ENCODE measurements at regions not wholly inside any gene's neighbourhood (a gene's known extent, or its start where the extent isn't known, plus 50 kb on each side); places are given as distances from the start of the nearest gene placed in this dataset.
"Not testable (repeated sequence)": the region's sequence is repeated elsewhere in the genome, so short reads cannot be mapped to it uniquely, and the experiment has no call there.

DNA sequence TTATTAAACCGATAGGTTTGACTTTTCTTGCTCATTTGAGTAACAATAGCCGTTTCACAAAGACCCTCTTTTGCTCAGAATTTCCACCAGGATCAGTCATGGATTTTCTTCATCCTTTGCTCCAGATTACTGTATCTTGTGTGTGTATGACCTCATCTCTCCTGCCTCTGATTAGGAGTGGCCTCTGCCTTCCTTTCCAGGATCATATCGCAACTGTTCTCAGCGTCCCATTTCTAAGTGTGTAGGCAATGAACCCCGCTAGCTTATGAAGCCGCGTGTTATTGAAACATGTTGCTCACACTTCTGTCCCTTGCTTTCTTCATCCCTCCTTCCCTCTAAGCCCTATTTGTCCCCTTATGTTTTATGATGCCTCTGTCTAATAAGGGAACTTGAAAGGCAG is 169.8 kb upstream of the RPS23 start:
- peaks cover 0 to 11% of the 10 kb centered on the region in 2 donors for H3K9me3 Mint-ChIP-seq
- no peak overlapping the region for H3K27ac Mint-ChIP-seq
- ATAC-seq = no peak
- no peaks in the 10 kb centered on the region for H3K27me3 Mint-ChIP-seq
- no peaks in the 10 kb centered on the region for H3K4me1 Mint-ChIP-seq
- no peak overlapping the region for H3K4me3 Mint-ChIP-seq
- no peak for DNase-seq

DNA sequence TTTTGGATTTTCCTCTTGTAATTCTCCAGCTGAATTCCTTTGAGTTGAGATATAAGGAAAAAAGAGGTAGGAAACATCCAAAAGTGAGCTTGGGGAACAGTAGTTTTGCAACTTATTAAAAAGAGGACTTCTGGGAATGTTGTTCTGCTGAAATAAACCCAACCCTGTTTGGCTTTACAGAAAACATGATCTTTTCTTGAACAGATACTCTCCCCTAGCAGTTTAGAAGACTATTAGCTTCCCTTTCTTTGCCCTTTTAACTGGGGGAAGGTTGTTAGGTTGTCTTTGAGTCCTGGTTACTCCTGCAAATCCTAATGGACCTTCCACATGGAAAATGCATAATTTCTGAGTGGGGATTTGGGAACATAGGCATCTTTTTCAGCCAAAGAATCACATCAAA is 168.7 kb upstream of the RPS23 start:
- H3K4me1 Mint-ChIP-seq = no peaks in the 10 kb centered on the region
- no peaks in the 10 kb centered on the region for H3K27me3 Mint-ChIP-seq
- ATAC-seq (no peak), DNase-seq (no peak)
- H3K4me3 Mint-ChIP-seq = no peak overlapping the region
- no peaks in the 10 kb centered on the region for H3K9me3 Mint-ChIP-seq
- H3K27ac Mint-ChIP-seq = no peak overlapping the region

DNA sequence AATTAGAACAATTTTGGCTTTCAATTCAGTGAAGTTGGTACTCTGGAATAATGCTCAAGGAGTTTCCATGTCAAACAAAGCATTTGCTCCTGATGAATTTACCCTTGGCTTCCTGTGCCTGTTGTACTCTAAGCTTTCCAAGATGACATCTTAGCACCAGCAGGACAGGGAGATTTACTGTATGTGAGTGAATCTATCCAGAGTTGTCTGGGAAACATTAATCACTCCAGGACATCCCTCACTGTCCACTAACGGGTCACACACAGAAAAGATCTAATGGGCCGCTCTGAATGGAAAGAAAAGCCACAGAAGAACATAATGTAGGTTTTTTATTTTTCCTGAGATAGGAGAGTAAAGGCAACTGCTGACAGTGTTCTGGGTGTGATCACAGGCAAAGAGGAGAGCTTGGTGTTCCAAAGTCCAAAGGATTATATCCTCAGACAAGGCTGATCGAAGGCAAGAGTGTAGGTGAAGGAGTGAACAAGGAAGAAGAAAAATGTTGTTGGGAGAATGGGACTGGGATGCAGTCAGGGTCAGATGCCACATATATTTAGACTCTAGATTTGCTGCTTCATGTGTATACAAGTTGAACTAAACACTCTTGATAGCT is 167.7 kb upstream of the RPS23 start:
- DNase-seq (no peak), ATAC-seq (no peak)
- Mint-ChIP-seq H3K9me3 (no peaks in the 10 kb centered on the region), H3K4me3 (no peak overlapping the region), H3K4me1 (no peaks in the 10 kb centered on the region), H3K27me3 (no peaks in the 10 kb centered on the region), H3K27ac (no peak overlapping the region)

DNA sequence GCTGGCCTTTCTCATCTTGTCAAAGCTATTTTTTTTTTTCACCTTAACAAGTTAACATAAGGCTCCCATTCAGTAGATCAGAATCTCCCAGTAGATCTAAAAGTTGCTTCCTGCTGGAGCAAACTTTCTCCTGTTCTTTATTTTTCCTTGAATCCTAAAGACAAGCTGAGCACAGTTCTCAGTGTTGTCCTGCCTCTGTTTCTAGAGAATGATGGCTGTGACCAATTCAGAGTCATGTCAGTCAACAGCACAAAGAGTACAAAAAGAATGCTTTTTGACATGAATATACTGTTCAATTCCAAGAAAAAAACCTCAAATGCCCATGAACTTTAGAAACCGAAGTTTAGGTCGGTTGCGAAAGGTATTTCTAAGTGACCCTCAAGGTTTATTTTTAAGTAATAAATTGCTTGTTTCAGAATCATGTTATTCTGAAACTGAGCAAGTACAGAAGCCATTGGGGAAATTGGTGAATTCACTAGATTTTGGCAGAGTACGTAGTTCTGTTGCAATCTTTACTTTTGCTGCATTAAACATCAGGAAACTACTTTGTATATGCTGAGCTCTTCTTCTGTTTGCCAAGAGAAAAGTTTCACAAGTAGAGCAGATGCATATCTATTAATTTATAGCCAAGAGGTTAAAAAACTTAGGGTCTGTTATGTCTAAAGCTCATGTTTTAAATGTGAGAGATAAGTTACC is 161.7 kb upstream of the RPS23 start:
- DNase-seq (no peak), ATAC-seq (no peak)
- no peaks in the 10 kb centered on the region for H3K27me3 Mint-ChIP-seq
- H3K4me1 Mint-ChIP-seq = no peaks in the 10 kb centered on the region
- peaks cover 0 to 5% of the 10 kb centered on the region in 2 donors for H3K9me3 Mint-ChIP-seq
- H3K27ac Mint-ChIP-seq = no peak overlapping the region
- H3K4me3 Mint-ChIP-seq = no peak overlapping the region

DNA sequence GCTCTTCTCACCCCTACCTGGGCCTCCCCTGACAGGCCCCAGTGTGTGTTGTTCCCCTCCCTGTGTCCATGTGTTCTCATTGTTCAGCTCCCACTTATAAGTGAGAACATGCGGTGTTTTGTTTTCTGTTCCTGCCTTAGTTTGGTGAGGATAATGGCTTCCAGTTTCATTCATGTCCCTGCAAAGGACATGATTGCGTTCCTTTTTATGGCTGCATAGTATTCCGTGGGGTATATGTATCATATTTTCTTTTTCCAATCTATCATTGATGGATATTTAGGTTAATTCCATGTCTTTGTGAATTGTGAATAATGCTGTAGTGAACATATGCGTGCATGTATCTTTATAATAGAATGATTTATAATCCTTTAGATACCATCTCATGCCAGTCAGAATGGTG is 159.4 kb upstream of the RPS23 start:
- H3K4me3 Mint-ChIP-seq, H3K27ac Mint-ChIP-seq, ATAC-seq, DNase-seq, H3K27me3 Mint-ChIP-seq, H3K4me1 Mint-ChIP-seq: not testable (repeated sequence)
- peaks cover 0 to 12% of the 10 kb centered on the region in 2 donors for H3K9me3 Mint-ChIP-seq

DNA sequence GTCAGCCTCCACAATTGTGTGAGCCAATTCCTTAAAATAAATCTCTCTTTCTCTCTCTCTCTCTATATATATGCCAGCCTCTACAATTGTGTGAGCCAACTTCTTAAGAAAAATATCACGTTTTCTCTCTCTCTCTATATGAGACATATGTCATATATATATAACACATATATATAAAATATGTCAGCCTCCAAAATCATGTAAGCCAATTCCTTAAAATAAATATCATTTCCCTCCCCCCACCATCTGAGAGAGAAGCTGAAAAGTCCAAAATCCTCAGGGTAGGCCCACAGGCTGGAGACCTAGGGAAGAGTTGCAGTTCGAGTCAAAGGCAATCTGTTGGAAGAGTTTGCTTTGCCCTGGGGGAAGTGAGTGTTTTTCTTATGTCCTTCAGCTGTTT is 158.1 kb upstream of the RPS23 start:
- Mint-ChIP-seq H3K4me3 (no peak overlapping the region), H3K4me1 (no peaks in the 10 kb centered on the region), H3K9me3 (peaks cover 0 to 12% of the 10 kb centered on the region in 2 donors), H3K27me3 (no peaks in the 10 kb centered on the region), H3K27ac (no peak overlapping the region)
- DNase-seq = no peak
- no peak for ATAC-seq

DNA sequence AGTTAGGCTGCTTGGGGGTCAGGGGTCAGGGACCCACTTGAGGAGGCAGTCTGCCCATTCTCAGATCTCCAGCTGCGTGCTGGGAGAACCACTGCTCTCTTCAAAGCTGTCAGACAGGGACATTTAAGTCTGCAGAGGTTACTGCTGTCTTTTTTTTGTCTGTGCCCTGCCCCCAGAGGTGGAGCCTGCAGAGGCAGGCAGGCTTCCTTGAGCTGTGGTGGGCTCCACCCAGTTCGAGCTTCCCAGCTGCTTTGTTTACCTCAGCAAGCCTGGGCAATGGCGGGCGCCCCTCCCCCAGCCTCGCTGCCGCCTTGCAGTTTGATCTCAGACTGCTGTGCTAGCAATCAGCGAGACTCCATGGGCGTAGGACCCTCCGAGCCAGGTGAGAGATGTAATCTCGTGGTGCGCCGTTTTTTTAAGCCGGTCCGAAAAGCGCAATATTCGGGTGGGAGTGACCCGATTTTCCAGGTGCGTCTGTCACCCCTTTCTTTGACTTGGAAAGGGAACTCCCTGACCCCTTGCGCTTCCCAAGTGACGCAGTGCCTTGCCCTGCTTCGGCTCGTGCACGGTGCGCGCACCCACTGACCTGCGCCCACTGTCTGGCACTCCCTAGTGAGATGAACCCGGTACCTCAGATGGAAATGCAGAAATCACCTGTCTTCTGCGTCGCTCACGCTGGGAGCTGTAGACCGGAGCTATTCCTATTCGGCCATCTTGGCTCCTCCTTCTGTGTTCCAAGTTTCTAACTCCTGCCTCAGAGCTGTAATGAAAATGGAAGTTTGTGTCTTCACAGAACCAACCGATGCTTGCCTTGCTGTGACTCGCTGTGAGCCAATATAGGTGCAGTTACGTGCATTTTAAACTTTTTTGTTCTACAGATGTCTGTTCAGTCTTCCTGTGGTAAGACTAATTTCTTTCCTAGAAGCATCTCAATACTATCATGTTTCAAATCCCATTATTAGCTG is 156.8 kb upstream of the RPS23 start:
- not testable (repeated sequence) for ATAC-seq, H3K27ac Mint-ChIP-seq, DNase-seq, H3K4me1 Mint-ChIP-seq, H3K4me3 Mint-ChIP-seq, H3K27me3 Mint-ChIP-seq
- peaks cover 0 to 12% of the 10 kb centered on the region in 2 donors for H3K9me3 Mint-ChIP-seq

DNA sequence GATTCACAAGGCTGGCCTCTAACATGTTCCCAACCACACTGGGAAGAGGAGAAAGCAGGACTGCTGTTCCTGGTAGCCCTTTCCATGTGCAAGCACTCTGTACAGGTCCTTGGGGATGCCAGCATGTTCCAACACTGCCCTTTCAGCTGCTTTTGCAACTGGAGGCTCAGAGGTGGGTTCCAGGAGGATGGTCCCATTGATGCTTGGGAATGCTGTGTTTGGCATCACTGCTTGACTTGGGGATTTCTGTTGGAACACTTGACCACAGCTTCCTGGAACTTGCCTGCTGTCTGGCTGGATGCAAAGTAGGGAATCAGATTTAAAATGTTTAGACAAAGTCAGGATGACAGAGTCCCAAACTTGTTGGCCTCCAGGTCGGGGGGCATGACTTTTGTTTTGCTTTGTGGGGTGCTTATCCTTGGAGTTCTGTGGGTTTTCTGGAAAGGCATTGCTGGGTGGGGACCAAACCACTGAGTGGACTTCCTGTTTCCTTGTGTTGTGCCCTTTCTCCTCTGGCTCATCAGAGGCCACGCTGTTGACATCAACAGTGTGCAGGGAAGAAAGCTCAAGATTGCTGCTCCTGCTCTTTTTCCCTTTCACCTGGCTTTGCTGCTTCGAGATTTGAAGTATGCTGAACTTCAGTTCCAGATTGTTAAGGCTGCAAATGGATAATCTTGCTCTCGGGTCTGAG is 148.5 kb upstream of the RPS23 start:
- H3K27ac Mint-ChIP-seq = no peak overlapping the region
- no peak overlapping the region for H3K4me3 Mint-ChIP-seq
- H3K9me3 Mint-ChIP-seq = no peaks in the 10 kb centered on the region
- H3K4me1 Mint-ChIP-seq = no peaks in the 10 kb centered on the region
- DNase-seq (no peak), ATAC-seq (no peak)
- no peaks in the 10 kb centered on the region for H3K27me3 Mint-ChIP-seq

DNA sequence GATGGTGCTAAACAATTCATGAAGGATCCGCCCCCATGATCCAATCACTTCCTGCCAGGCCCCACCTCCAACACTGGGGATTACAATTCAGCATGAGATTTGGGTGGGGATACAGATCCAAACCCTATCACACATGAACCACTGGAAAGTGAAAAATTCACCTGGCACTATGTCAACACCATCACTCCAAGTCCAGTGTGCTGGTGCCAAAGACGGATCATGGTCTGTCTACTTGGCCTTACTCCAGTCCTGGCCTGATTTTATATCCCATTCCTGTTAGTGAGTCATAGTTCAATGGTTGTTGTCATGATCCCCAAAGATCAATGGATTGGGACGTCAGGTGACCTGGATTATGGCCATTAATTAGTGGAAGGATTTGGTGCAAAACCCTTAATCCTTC is 147.4 kb upstream of the RPS23 start:
- H3K4me1 Mint-ChIP-seq = no peaks in the 10 kb centered on the region
- no peaks in the 10 kb centered on the region for H3K27me3 Mint-ChIP-seq
- H3K9me3 Mint-ChIP-seq = no peaks in the 10 kb centered on the region
- no peak overlapping the region for H3K4me3 Mint-ChIP-seq
- H3K27ac Mint-ChIP-seq = no peak overlapping the region
- ATAC-seq (no peak), DNase-seq (no peak)

DNA sequence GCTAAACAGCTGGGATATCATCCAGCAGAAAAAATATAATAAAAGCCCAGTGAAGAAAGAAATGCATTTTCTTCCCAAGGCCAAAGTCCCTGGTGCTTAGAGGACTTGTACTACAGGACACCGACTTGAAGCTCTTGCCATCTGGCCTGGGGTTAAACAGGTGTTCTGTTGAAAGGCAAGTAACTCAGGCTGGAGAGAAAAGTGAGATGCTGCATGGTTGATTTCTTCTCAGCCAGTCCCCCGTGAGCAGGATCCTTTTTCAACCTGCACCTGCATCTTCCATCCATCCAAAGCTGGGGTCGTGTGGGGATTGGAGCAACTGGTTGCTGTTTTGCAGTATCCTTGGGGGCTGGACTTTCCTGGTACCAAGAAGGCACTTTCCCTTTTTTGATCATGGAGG is 146.1 kb upstream of the RPS23 start:
- no peaks in the 10 kb centered on the region for H3K9me3 Mint-ChIP-seq
- no peak for DNase-seq
- H3K27me3 Mint-ChIP-seq = no peaks in the 10 kb centered on the region
- peak overlapping the region in 1 of 2 donors; percentile 5 for H3K27ac Mint-ChIP-seq
- H3K4me1 Mint-ChIP-seq = no peaks in the 10 kb centered on the region
- no peak for ATAC-seq
- no peak overlapping the region for H3K4me3 Mint-ChIP-seq

DNA sequence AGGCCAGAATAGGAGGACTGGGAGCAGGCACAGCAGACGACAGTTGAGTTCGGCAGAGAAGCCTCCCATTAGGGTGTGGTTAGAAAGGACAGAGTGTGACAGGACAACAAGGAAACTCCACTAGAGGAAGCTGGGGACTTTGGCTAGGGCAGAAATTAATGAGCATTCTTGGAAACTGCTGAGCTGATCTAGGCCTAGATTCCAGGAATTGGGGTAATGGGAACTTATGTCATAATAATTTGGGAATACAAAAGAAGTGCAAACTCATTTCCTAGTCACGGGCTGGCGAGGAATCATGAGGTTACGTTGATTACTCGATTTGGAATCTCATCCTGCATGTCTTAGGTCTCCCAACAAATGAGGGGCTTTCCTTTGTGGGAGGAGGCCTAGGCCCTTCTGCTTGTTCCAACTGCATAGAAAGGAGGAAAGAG is 144.6 kb upstream of the RPS23 start:
- Mint-ChIP-seq H3K4me3 (no peak overlapping the region), H3K27ac (no peak overlapping the region), H3K4me1 (no peaks in the 10 kb centered on the region), H3K9me3 (no peaks in the 10 kb centered on the region), H3K27me3 (no peaks in the 10 kb centered on the region)
- no peak for ATAC-seq
- DNase-seq = no peak

DNA sequence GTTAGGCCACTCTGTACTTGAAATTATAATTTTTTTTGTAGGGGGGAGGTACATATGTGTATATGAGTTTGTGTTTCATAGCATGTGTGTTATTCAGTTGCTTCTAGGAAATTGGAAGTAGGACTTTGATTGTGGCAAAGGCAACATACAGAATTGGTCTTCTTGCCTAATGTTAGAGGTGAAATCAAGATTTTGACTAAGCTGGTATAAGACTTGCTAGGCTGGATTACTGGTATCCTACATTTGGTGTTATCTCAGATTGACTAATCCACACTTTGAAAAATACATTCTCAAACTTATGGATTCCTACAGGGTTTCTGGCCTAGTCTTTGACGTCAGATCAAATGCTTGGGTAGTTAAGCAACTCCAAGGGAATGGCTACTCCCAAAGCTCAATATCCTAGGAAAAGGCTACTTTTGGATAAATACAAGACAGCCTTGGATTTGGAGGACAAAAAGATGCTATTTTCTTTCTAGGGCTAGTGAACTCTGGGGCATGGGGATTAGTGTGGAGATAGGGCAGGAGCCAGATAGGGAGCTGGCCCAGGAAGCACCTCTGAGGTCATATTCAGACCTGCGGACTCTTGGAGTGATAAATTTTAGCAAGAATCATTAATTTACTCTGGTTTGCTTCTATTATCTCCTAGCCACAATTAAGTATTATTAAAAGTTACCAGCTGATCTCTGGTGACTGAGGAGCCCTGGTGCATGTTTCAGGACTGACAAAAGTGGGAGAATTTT is 144.0 kb upstream of the RPS23 start:
- DNase-seq (no peak), ATAC-seq (no peak)
- Mint-ChIP-seq H3K27me3 (no peaks in the 10 kb centered on the region), H3K27ac (peak overlapping the region; percentile 48 to 72), H3K4me1 (no peaks in the 10 kb centered on the region), H3K9me3 (no peaks in the 10 kb centered on the region), H3K4me3 (no peak overlapping the region)

DNA sequence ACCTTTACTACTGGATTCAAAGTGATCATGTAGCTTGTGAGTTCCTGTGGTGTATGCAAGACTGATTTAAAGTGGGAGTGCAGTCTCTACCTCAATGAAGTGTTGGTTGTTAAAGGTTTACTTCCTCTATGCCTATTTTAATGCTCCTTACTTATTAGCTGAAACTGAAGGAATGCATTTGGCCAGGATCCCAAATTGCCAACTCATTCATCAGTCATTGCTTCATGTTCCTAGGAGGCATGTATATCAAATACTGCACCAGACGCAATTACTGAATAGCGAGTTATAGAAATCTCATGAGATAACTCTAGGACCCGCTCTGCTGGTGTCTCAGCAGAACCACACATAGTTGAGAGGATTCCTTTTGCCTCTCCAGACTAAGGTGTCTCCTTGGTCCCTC is 143.0 kb upstream of the RPS23 start:
- Mint-ChIP-seq H3K27me3 (no peaks in the 10 kb centered on the region), H3K27ac (peak overlapping the region in 1 of 2 donors; percentile 10), H3K4me3 (no peak overlapping the region), H3K9me3 (no peaks in the 10 kb centered on the region), H3K4me1 (no peaks in the 10 kb centered on the region)
- DNase-seq (no peak), ATAC-seq (no peak)

DNA sequence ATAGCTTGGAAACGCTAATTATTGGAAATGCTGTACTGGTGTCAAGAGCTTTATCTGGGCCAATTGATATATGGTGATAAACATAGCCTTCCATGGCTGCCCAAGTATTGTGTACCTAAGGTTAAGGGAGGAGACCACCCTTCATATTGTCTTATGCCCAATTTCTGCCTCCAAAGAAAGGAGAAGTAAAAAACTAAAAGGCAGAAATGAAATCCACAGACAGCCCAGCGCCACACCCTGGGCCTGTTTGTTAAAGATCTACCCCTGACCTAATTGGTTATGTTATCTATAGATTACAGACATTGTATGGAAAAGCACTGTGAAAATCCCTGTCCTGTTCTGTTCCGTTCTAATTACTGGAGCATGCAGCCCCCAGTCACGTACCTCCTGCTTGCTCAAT is 142.4 kb upstream of the RPS23 start:
- not testable (repeated sequence) for H3K9me3 Mint-ChIP-seq, H3K4me3 Mint-ChIP-seq, DNase-seq, H3K27me3 Mint-ChIP-seq, ATAC-seq, H3K27ac Mint-ChIP-seq, H3K4me1 Mint-ChIP-seq

All from stimulated activated naive CD8-positive, alpha-beta T cell treated with anti-CD3 and anti-CD28 coated beads, Interleukin-15, amount 100 ng/mL, for 72 hours (primary cell).